ENCODE measurements at regions not wholly inside any gene's neighbourhood (a gene's known extent, or its start where the extent isn't known, plus 50 kb on each side); places are given as distances from the start of the nearest gene placed in this dataset.

- H3K9me2 ChIP-seq (ENCODE audit: insufficient read depth, low read length) = no peaks in the 10 kb centered on the region
- no peak overlapping the region for H3K4me2 ChIP-seq (ENCODE audit: low read length)
- intact Hi-C loops (cut with micrococcal nuclease; ENCODE audit: unreplicated experiment) = no loop called here
- no peaks in the 10 kb centered on the region for H4K20me1 ChIP-seq (ENCODE audit: insufficient read depth, low read length)
- no peak for TF ChIP-seq EZH2phosphoT487 (IDR thresholded peaks at IDR 0.05; ENCODE audit: borderline replicate concordance, low read depth, low read length)
- no peak for TF ChIP-seq CTCF (conservative IDR thresholded peaks at IDR 0.05; ENCODE audit: low read length)
- H2AFZ ChIP-seq (ENCODE audit: low read length) = no peak overlapping the region
- H3K36me3 ChIP-seq (ENCODE audit: insufficient read depth, low read length) = no peaks in the 10 kb centered on the region
- H3K4me1 ChIP-seq (ENCODE audit: insufficient read depth, low read length, poor library complexity, severe bottlenecking) = no peaks in the 10 kb centered on the region
- no TSS peak for BruUV-seq (replicated peaks)
- no peaks in the 10 kb centered on the region for H3K79me2 ChIP-seq (ENCODE audit: insufficient read depth, low read depth, low read length)
- H3K27ac ChIP-seq (ENCODE audit: low read depth, low read length, poor library complexity, severe bottlenecking) = no peak overlapping the region
- CTCF ChIA-PET (ENCODE audit: unreplicated experiment) = no interaction called here
- DNase-seq (ENCODE audit: low spot score) = peak; percentile 28
- POLR2A ChIA-PET = interaction anchor here (0.5 kb wide), 1 partner anchor 1233 kb away, joined by 3 read pairs; no protein-coding TSS in a partner anchor
- H3K9me3 ChIP-seq (ENCODE audit: low read length) = no peaks in the 10 kb centered on the region
- H3K4me3 ChIP-seq (ENCODE audit: low read depth, low read length, poor library complexity, severe bottlenecking) = no peak overlapping the region
These were observed 199.4 kb downstream of the ESM1 start for GRCh38 chr5:54785729-54786591.

- intact Hi-C loops (cut with micrococcal nuclease; ENCODE audit: unreplicated experiment) = no loop called here
- Histone ChIP-seq H3K4me1 (ENCODE audit: insufficient read depth, low read length, poor library complexity, severe bottlenecking) (no peaks in the 10 kb centered on the region), H3K4me2 (ENCODE audit: low read length) (no peak overlapping the region), H3K4me3 (ENCODE audit: low read depth, low read length, poor library complexity, severe bottlenecking) (no peak overlapping the region), H4K20me1 (ENCODE audit: insufficient read depth, low read length) (no peaks in the 10 kb centered on the region), H3K9me3 (ENCODE audit: low read length) (no peaks in the 10 kb centered on the region), H3K27ac (ENCODE audit: low read depth, low read length, poor library complexity, severe bottlenecking) (no peak overlapping the region), H2AFZ (ENCODE audit: low read length) (no peak overlapping the region), H3K79me2 (ENCODE audit: insufficient read depth, low read depth, low read length) (no peaks in the 10 kb centered on the region), H3K9me2 (ENCODE audit: insufficient read depth, low read length) (no peaks in the 10 kb centered on the region), H3K36me3 (ENCODE audit: insufficient read depth, low read length) (no peaks in the 10 kb centered on the region)
- no peak for TF ChIP-seq CTCF (conservative IDR thresholded peaks at IDR 0.05; ENCODE audit: low read length)
- TF ChIP-seq EZH2phosphoT487 (IDR thresholded peaks at IDR 0.05; ENCODE audit: borderline replicate concordance, low read depth, low read length) = no peak
- no peak for DNase-seq (ENCODE audit: low spot score)
- BruUV-seq (replicated peaks) = no TSS peak
- ChIA-PET POLR2A (interaction anchor here (0.6 kb wide), 1 partner anchor 90 kb away, joined by 5 read pairs; no protein-coding TSS in a partner anchor), CTCF (ENCODE audit: unreplicated experiment) (interaction anchor here (1.0 kb wide), 1 partner anchor 8 kb away, joined by 4 read pairs; no protein-coding TSS in a partner anchor)
These were observed 206.6 kb downstream of the ESM1 start for GRCh38 chr5:54778783-54779182.

DNA sequence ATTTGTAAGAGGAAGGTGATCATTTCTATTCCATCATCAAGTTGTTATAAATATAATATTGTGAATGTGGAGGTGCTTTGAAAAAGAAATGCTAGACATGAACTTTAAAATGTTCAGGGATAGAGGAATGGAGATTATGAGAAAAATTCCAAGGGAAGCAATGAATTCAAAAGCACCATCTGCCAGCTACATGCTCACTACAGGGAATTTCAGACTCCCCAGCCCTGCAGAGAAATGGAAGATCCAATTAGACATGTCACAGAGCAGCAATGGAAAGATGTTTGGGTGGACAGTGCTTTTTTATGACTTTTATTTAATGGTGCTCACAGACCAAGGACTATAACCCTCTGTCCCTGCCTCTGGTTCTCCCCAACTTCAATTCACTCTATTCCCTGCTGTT is 209.7 kb downstream of the ESM1 start:
- ChIA-PET POLR2A (no interaction called here), CTCF (ENCODE audit: unreplicated experiment) (no interaction called here)
- Histone ChIP-seq H3K36me3 (ENCODE audit: insufficient read depth, low read length) (no peaks in the 10 kb centered on the region), H3K4me3 (ENCODE audit: low read depth, low read length, poor library complexity, severe bottlenecking) (no peak overlapping the region), H4K20me1 (ENCODE audit: insufficient read depth, low read length) (no peaks in the 10 kb centered on the region), H2AFZ (ENCODE audit: low read length) (no peak overlapping the region), H3K4me1 (ENCODE audit: insufficient read depth, low read length, poor library complexity, severe bottlenecking) (no peaks in the 10 kb centered on the region), H3K9me2 (ENCODE audit: insufficient read depth, low read length) (no peaks in the 10 kb centered on the region), H3K9me3 (ENCODE audit: low read length) (no peaks in the 10 kb centered on the region), H3K4me2 (ENCODE audit: low read length) (no peak overlapping the region), H3K79me2 (ENCODE audit: insufficient read depth, low read depth, low read length) (no peaks in the 10 kb centered on the region), H3K27ac (ENCODE audit: low read depth, low read length, poor library complexity, severe bottlenecking) (no peak overlapping the region)
- TF ChIP-seq CTCF (conservative IDR thresholded peaks at IDR 0.05; ENCODE audit: low read length) (no peak), EZH2phosphoT487 (IDR thresholded peaks at IDR 0.05; ENCODE audit: borderline replicate concordance, low read depth, low read length) (no peak)
- no peak for DNase-seq (ENCODE audit: low spot score)
- no TSS peak for BruUV-seq (replicated peaks)
- intact Hi-C loops (cut with micrococcal nuclease; ENCODE audit: unreplicated experiment) = no loop called here
